ELR (cell line): ENCODE measurements at regions not wholly inside any gene's neighbourhood (a gene's known extent, or its start where the extent isn't known, plus 50 kb on each side); places are given as distances from the start of the nearest gene placed in this dataset.
"Not testable (repeated sequence)": the region's sequence is repeated elsewhere in the genome, so short reads cannot be mapped to it uniquely, and the experiment has no call there.

Source experiments
- DNase-seq: peaks from one replicate; pipeline ENCODE4 v3.0.0-alpha.2; 2015; ENCODE audit warnings: low read depth

DNA sequence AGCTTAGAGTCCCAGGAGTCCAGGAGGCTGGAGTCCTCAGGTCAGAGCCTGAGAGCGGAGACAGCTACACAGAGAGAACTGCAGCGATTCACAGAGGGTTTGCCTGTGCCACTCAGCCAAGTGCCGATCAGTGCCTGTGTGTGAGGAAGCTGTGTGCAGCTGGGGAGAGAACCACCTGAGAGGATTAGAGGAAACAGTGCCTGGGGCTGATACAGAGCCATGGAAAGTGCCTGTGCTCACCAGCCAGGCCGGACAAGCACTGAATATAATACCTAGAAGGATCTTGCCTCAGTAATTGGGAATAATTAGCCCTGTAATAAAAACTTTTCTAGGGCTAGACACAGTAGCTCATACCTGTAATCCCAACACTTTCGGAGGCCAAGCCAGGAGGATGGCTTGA is 134.7 kb downstream of the ARHGAP11B start:
- DNase-seq: not testable (repeated sequence)

DNA sequence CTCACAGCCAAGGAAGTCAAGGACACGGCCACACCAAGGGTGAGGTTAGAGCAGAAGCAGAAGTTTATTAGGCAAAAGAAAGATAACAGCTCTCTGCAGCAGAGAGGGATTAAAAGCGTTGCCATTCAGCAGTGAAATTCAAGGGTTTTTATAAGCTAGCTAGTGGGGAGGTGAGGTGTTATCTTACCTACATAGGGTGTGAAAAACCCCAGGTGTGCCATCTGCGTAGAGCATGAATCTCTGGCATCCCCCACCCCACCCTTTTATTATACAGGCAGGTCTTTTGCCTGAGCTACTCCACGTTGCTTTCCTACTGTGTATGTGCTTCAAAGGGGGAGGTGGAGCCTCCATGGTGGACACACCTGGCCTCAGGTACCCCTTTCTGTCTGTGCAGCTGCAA is 135.4 kb downstream of the ARHGAP11B start:
- DNase-seq: not testable (repeated sequence)

DNA sequence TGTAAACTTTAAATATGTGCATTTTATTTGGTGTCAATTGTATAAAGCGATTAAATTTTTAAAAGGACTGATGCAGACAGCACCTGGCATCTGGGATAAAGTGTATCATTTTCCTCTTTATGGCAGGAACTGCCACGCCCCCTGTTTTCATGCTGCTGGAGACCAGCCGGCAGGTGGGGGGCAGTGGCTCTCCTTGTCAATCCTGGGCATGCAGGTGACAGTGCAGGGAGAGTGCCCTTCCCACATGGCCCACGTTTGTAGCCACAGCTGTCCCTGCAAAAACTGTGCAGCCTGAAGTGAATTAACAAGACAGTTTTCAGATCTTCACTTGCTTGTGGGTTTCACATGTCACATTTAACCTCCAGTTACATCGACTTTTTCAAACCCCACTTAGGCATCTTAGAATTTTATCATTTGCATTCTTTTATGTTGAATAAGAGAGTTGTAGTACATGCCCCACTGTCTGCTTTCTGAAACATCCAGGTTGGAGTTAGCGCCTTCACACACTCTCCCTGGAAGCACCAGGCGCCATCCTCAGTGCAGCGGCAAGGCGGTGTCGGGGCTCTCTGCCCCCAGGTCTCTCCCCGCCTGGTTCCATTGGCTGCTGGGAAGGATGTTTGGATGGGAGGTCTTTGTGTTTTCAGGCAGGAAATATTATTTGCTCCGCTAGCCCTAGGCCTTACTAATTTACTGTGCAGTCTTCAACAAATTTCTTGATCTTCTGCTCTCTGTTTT is 134.2 kb upstream of the FAN1 start:
- not testable (repeated sequence) for DNase-seq

DNA sequence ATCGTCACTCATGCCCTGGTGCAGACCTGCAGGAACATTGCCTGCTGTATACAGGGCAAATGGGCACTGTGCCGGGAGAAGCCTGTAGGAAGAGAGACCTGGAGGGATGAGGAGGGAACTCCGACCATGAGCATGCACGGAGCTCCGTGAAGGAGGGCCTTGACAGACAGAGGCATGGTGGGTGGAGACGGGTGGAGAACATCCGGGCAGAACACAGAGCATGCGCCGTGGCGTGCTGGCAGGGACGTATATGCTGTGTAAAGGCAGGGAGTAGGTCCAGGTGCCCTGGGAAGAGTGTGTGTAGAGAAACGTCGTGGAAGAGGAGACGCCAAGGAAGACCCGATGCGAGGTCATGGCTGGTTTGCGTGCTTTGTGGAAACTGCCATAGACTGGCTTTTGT is 133.0 kb upstream of the FAN1 start:
- DNase-seq: no peak

DNA sequence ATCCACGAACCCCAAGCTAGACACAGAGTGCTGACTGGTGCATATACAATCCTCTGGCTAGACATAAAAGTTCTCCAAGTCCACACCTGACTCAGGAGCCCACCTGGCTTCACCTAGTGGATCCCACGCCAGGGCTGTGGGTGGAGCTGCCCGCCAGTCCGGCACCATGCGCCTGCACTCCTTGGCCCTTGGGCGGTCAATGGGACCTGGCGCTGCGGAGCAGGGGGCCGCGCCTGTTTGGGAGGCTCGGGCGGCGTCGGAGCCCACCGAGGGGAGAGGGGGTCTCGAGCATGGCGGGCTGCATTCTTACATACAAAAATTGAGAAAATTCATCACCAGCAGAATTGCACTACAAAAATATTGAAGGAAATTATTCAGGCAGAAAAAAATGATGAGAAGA is 120.7 kb upstream of the FAN1 start:
- DNase-seq: no peak

DNA sequence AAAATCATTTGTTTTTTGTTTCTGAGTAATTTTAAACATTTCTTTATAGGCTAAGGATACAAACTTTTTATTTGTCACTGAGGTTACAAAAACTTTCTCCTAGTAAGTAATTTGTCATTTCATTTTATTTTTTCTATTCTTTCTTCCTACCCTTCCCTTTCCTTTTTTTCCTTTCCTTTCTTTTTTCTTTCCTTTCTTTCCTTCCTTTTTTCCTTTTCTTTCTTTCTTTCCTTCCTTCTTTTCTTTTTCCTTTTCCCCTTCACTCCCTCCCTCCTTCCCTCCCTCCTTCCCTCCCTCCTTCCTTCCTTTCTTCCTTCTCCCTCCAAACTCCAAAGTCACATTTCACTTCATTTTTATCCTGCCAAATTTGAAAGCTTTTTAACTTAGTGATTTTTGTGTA is 115.1 kb upstream of the FAN1 start:
- DNase-seq: no peak

DNA sequence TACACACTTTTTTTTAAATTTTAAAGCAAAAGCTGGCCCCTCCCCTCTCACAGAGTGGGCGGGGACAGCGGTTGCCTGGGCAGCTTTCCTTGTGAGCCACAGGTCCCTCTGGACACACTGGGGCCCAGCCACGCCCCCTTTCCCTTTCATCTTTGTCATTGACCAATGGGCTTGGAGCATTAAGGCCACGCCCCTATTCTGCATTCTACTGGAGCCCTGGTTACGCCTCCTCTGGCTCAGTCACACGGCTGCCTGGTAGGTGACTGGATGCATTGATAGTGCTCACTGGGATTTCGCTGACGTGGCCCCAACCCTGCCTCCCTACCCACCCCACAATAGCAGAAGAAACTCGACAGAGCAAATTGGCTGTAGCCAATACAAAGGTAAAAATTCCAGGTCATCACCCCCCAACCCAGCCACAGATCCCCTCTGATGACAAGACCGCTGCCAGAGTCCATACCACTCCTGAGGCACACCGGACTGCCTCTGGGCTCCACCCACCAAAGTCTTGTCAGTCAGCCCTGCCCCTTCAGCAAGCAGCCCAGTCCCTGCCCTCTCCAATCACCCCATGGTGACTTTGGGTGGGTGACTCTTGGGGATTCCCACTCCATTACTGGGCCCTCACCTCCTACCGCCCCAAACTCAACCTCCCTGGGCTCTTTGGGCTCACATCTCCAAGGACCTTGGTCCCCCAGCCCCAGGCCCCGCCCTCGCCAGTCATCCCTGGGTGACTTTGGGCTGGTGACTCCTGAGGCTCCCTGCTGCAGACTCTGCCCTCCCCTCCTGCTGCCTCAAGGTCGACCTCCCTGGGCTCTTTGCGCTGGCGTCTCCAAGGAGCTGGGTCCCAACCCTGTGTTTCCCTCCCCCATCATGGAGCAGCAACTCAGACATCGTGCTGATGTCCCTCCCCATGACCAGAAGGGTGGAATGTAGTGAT is 112.2 kb upstream of the FAN1 start:
- DNase-seq: peak; percentile 43

DNA sequence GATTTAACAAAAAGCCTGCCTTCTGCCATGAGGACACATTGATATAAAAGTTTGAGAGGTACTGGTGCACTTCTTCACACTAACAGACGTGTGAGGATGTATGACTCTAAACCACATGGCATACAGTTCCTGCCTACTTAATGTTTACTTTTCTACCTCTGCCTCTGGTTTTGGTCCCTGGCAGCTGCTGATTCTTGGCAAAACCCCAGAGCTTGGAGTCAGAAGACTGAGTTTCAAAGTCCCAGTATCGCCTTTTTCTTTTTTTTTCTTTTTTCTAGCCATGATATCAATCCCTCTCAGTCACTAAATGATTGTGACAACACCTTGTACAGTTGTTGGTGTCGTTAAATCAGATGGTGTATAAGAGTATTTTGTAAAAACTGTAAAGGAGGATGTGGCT is 110.9 kb upstream of the FAN1 start:
- DNase-seq: not testable (repeated sequence)

DNA sequence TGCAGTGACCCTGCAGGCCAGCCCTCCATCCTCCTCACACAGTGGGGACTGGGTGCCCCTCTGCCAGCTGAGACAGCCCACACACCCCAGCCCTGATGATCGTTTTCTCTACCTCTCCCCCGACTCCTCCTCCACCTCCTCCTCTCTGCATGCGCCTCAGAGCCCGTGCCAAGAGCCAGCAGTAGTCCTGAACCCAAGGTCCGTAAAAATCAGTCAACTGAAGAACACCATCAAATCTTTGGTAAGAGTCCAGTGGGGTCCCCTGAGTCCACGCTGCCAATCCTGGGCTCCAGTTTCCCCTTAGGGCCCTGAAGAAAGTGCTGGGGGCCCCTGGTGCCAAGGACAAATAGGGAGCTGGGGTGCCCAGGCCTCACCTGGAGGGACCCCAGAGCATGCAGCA is 109.3 kb upstream of the FAN1 start:
- DNase-seq: no peak

DNA sequence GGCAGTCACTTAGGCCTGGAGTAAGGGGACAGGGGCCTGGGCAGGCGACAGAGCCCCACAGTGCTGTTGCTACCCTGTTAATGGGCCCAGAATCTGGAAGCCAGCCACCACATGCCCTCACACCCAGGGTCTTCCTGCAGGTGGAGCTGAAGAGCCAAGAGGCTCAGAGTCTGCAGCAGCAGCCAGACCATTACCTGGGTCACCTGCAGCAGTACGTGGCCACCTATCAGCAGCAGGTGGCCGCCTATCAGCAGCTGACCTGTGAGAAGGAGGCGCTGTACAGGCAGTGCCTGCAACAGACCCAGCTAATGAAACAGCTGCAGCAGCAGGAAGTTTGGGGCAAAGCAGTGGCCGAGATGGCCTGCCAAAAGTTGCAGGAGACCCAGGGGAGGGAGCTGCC is 104.2 kb upstream of the FAN1 start:
- not testable (repeated sequence) for DNase-seq

DNA sequence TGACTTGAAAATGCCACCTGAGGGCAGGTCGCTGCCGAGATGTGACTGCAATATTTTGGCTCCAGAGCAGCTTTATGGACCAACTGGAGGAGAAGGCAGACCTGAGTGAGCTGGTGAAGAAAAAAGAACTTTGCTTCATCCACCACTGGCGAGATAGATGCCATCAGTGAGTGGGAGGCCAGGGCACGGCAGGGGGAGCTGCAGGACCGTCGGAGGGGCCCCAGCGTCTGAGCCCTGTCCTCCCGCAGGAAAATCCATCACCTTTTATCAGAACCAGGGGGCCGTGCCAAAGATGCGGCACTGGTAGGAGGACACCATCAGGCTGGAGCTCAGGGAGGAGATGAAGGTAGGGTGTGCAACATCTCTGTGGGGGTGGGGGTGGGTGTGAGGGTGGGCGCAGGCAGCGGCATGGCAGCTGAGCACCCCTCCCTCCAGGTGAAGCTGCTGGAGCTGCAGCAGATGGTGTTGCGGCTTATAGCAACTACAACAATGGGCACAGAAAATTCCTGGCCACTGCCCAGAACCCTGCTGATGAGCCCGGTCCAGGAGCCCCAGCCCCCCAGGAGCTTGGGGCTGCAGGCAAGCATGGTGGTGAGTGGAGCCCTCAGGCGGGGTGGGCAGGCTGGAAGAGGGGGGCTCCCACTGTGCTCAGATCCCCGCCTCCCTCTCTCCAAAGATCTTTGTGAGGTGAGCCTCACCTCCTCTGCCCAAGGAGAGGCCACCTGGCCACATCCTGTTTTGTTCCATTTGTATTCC is 102.4 kb upstream of the FAN1 start:
- not testable (repeated sequence) for DNase-seq

DNA sequence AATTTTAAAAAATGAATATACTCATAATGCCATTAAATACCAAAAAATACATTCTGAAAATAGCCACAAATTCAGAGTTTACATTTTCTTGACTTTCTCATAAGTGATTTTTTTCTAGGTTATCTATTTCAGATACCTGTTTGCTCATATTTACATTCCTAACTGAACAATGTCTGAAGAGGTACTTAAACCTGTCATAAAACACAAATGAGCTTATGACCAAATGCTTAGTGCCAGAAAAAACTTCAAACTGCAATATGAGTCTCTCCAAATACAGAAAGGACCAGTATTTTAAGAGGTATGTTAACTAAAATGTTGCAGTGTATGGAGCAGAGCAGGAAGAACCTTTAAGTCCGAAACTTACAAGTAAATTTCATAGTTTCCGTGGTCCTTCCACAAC is 101.7 kb upstream of the FAN1 start:
- DNase-seq: not testable (repeated sequence)

DNA sequence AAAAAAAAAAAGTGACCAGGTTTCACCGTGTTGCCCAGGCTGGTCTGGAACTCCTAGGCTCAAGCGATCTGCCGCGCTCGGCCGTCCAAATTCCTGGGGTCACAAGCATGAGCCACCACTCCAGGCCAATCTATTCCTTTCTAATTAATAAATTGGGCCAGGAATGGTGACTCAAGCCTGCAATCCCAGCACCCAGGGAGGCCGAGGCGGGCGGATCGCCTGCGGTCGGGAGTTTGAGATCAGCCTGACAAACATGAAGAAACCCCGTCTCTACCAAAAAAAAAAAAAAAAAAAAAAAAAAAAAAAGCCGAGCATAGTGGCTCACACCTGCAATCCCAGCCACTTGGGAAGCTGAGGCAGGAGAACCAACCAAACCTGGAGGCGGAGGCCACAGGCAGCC is 100.0 kb upstream of the FAN1 start:
- DNase-seq: not testable (repeated sequence)

DNA sequence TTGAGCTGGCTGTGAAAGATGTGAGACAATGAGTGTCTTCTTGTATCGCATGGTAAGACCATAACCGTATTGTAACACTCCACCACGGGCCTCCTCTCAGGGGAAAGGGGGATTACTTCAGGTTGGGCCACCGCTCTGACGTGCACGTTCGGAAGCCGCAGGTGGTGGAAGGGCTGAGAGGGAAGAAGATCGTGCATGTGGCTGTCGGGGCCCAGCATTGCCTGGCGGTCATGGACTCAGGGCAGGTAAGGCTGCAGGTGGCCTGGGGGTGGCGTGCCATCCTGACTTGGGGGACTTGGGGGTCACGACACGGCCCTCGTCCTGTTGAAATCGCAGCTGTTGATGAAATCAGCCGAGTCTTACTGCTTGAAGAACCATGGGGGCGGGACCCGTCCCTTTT is 87.3 kb upstream of the FAN1 start:
- DNase-seq: no peak

DNA sequence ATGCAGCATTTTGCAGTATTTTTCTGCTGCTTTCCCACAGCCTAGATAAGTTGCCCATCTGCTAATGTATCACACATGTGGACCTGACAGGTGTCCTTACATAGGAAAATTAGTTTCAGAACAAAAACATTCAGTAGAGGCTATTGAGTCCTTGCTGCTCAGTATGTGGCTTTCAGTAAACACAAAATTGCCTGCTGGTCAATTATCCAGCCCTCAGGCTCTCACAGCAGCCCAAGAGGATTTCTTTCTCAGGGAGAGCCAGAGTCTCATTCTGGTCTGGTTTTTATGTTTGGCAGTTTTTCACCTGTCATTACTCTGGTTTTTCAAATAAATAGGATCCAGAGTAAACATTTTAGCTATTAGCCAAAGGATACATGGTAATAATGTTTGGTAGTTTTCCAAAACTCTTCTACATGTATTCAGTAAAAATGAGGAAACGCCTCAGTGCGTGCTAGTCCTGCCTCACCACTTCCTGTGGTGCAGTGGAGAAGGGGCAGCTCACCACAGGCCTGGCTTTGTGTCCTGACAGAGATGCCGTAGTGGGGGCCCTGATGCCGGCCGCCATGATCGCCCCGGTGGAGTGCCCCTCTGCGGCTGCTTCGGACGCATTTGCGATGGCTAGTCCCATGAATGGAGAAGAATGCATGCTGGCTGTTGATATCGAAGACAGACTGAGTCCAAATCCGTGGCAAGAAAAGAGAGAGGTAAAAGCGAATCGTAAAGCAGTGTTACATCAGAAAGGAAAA is 80.5 kb upstream of the FAN1 start:
- DNase-seq: not testable (repeated sequence)

DNA sequence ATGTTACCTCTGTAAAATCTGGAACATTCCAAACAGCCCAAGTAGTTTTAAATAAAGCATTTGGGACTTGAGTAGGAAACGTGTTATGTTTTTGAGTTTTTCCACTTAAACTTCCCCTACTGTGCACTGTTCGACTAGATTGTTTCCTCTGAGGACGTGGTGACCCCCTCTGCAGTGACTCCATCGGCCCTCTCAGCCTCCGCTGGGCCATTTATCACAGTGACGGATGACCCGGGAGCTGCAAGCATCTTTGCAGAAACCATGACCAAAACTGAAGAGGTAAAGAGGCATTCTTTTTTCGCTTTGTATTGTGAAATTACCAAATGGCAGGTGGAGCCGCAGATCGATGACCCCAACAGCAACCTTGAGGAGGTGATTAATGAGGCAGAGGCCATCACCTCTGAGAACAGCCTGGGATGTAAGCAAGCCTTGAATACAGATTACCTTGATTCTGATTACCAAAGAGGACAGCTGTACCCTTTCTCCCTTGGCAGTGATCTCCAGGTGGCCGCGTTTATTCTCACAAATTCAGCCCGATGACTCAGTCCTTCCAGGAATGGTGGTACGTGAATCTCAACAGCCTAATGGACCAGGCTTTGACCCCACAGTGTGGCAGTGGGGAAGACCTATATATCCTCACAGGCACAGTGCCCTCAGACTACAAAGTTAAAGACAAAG is 79.1 kb upstream of the FAN1 start:
- no peak for DNase-seq

DNA sequence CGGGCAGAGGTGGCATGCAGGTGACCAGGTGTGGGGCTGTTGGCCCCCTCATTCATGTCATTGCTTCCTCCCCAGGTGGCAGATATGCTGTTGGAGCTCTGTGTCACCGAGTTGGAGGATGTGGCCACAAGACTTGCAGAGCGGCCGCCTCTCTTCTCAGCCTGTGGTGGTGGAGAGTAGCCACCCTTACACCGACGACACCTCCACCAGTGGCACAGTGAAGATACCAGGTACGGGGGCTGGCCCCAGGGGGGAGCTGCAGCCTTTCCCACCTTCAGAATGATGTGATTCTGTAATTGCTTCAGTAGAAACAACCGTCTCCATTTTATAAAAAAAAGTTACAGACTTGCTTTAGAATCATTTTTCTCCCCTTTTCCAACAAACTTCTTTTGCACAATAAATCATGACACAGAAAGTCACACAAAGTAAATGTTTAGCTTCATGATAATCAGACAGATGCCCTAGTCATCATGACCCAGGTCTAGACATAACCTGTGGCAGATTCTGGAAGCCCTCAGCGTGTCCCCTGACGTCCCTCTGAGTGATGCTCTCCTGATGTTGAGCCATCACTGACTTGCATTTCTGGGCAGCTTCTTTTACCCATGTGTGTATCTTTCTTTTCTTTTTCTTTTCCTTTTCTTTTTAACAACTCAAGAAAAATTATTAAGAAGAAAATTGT is 76.0 kb upstream of the FAN1 start:
- no peak for DNase-seq

DNA sequence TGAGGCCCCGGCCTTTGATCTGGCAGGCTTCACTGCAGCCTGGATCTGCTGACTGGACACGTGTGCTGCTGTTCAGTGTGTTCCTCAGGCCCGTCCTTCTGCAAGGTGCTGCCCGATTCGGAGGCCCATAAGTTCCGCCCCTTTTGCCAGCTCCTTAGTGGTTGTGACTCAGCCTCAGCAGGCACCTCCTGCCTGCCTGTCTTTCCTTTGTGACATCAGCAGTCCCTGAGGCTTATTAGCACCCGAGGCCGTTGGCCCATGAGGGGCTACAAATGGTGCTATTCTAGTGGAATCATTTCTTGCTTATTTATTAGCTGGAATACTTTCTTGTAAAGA is 75.4 kb upstream of the FAN1 start:
- peak; percentile 50 for DNase-seq

DNA sequence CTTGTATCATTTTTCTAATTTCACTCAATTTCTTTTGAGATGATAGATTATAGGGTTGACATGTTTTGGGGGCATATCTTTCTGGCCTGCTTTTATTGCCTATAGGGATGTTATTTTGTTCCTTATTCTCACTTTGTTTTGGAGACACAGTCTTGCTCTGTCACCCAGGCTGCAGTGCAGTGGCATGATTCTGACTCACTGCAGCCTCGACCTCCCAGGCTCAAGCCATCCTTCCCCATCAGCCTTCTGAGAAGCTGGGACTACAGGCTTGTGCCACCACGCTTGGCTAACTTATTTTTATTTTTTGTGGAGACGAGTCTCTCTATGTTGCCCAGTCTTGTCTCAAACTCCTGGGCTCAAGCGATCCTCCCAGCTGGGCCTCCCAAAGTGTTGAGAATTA is 72.8 kb upstream of the FAN1 start:
- DNase-seq: no peak

DNA sequence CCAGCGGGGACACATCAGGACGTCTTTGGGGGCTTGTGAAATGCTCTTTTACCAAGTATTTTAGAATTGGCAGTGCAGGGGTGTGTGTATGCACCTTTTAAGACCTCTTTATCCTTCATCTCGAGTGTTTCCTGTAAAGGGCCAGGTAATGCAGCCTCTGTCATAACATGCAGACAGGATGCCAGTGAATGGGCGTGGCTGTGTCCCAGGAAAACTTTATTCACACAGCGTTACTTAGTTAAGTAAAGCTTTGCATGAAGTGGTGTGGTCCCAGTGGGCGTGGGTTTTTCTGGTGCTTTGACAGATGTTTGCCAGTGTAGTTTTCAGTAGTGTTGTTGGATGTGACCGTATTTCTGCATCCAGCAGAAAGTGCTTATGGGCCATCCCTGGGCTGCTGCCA is 70.3 kb upstream of the FAN1 start:
- DNase-seq: not testable (repeated sequence)

DNA sequence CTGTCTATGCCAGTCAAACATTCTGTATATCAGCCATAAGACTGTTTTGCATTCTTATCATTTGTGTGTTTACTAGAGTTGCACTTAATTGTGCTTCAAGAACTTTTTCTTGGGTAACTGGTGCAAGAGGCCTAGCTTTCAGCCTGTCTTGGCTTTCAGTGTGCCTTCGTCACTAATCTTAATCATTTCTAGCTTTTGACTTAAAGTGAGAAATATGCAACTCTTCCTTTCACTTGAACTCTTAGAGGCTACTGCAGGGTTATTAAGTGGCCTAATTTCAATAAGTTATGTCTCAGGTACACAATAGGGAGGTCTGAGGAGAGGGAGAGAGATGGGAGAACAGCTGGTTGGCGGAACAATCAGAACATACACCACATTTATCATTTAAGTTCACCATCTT is 62.1 kb upstream of the FAN1 start:
- not testable (repeated sequence) for DNase-seq
